NCI-H1694 (cell line): ENCODE measurements at regions not wholly inside any gene's neighbourhood (a gene's known extent, or its start where the extent isn't known, plus 50 kb on each side); places are given as distances from the start of the nearest gene placed in this dataset.

Experiments
- DNase-seq: peaks from one replicate; lab custom pipeline; 2025; lab: John Stamatoyannopoulos, UW

GRCh38 chr5:1706021-1706420, 93.6 kb downstream of the MRPL36 start:
- no peak for DNase-seq

- DNase-seq, result no peak
These were observed 95.0 kb downstream of the MRPL36 start for GRCh38 chr5:1704676-1705075.

- DNase-seq, result no peak
These were observed 95.4 kb downstream of the MRPL36 start for GRCh38 chr5:1704266-1704665.

GRCh38 chr5:1703352-1704050, 96.1 kb downstream of the MRPL36 start:
- DNase-seq, result no peak

- no peak for DNase-seq
These were observed 97.3 kb downstream of the MRPL36 start for GRCh38 chr5:1702318-1702717.

- DNase-seq, result no peak
These were observed 97.8 kb downstream of the MRPL36 start for GRCh38 chr5:1701884-1702283.

GRCh38 chr5:1701216-1701864, 98.3 kb downstream of the MRPL36 start:
- no peak for DNase-seq

GRCh38 chr5:1699394-1699793, 100.2 kb downstream of the MRPL36 start:
- DNase-seq, result no peak

- no peak for DNase-seq
These were observed 100.9 kb downstream of the MRPL36 start for GRCh38 chr5:1698589-1699316.

GRCh38 chr5:1692381-1692780, 107.3 kb downstream of the MRPL36 start:
- no peak for DNase-seq

GRCh38 chr5:1687301-1687970, 112.2 kb downstream of the MRPL36 start:
- DNase-seq, result no peak

GRCh38 chr5:1686016-1686802, 113.4 kb downstream of the MRPL36 start:
- DNase-seq, result no peak

GRCh38 chr5:1685066-1685465, 114.6 kb downstream of the MRPL36 start:
- DNase-seq, result peak; percentile 26

- DNase-seq, result no peak
These were observed 117.7 kb downstream of the MRPL36 start for GRCh38 chr5:1681955-1682354.

GRCh38 chr5:1673042-1673677, 126.5 kb downstream of the MRPL36 start:
- no peak for DNase-seq

GRCh38 chr5:1672396-1672795, 127.2 kb downstream of the MRPL36 start:
- no peak for DNase-seq

- DNase-seq, result no peak
These were observed 128.3 kb downstream of the MRPL36 start for GRCh38 chr5:1671351-1671750.

GRCh38 chr5:1670351-1670750, 129.3 kb downstream of the MRPL36 start:
- no peak for DNase-seq

GRCh38 chr5:1669276-1670155, 130.1 kb downstream of the MRPL36 start:
- DNase-seq, result no peak

GRCh38 chr5:1668141-1668721, 131.4 kb downstream of the MRPL36 start:
- DNase-seq, result no peak
